Panc1 (cell line): ENCODE measurements at regions not wholly inside any gene's neighbourhood (a gene's known extent, or its start where the extent isn't known, plus 50 kb on each side); places are given as distances from the start of the nearest gene placed in this dataset.

Experiments used
- ATAC-seq: fragments of 200-7000 bp; cut with Tn5 transposase; 2 replicates; pipeline ENCODE4 v1.9.1; 2020; ENCODE audit warnings: mild to moderate bottlenecking, moderate library complexity
- BruUV-seq: library from RNA; stranded (reverse); fragments of 400-500 nt; replicated peaks from 2 replicates; lab custom pipeline; 2021; lab: Mats Ljungman, UMichigan
- CTCF ChIA-PET: fragments of 300-600 bp; sonication (Branson Sonifier 250); formaldehyde crosslinking; loops from one replicate; lab custom pipeline; 2022; ENCODE audit warnings: antibody characterized with exemption; lab: Charles Lee
- POLR2A ChIA-PET: fragments of 300-600 bp; sonication (Branson Sonifier 250); formaldehyde crosslinking; loops from one replicate; lab custom pipeline; 2022; ENCODE audit warnings: antibody characterized with exemption; lab: Charles Lee
- DNase-seq: peaks from one replicate; pipeline ENCODE4 v3.0.0-alpha.2; 2010; ENCODE audit warnings: low read depth, low spot score
- H3K27ac ChIP-seq: 2 replicates; pipeline ENCODE4 v1.5.1; 2011; ENCODE audit warnings: mild to moderate bottlenecking, low read length, inconsistent platforms
- H3K27me3 ChIP-seq: fragments of 200-500 bp; sonication (Bioruptor generic); 2 replicates; pipeline ENCODE4 v1.6.0; 2014; ENCODE audit warnings: low read length, inconsistent platforms; ENCODE audit not compliant: control insufficient read depth, insufficient read depth
- H3K36me3 ChIP-seq: fragments of 200-500 bp; sonication (Bioruptor generic); 2 replicates; pipeline ENCODE4 v1.5.1; 2014; ENCODE audit warnings: inconsistent platforms, mild to moderate bottlenecking, low read length, moderate library complexity; ENCODE audit not compliant: control insufficient read depth, insufficient read depth
- H3K4me1 ChIP-seq: 2 replicates; pipeline ENCODE4 v1.5.1; 2011; ENCODE audit warnings: inconsistent platforms, mild to moderate bottlenecking, low read length, moderate library complexity; ENCODE audit not compliant: control insufficient read depth, insufficient read depth
- H3K4me3 ChIP-seq, 2 experiments: 2 replicates each; pipeline ENCODE4 v1.5.1; 2011 to 2012; ENCODE audit warnings: low read depth in 2 of 2, low read length in 2 of 2, mild to moderate bottlenecking in 2 of 2, inconsistent platforms in 1 of 2, moderate library complexity in 1 of 2
- H3K9me3 ChIP-seq: fragments of 200-500 bp; sonication (Bioruptor generic); 2 replicates; pipeline ENCODE4 v1.5.1; 2014; ENCODE audit warnings: low read depth, mild to moderate bottlenecking, inconsistent platforms, low read length, moderate library complexity; ENCODE audit not compliant: control insufficient read depth, insufficient read depth
- POLR2AphosphoS5 ChIP-seq: IDR thresholded peaks from 2 replicates; pipeline ENCODE4 v1.6.1; 2012; ENCODE audit warnings: mild to moderate bottlenecking, low read depth, low read length, moderate library complexity
- REST ChIP-seq, 2 experiments: IDR thresholded peaks; 2 replicates each; pipeline ENCODE4 v1.6.1; 2011 to 2012; ENCODE audit warnings: low read depth in 2 of 2, control low read depth in 1 of 2, low read length in 1 of 2, mild to moderate bottlenecking in 1 of 2, moderate library complexity in 1 of 2; ENCODE audit not compliant: insufficient read depth in 1 of 2
- SIN3A ChIP-seq: IDR thresholded peaks from 2 replicates; pipeline ENCODE4 v1.6.1; 2012; ENCODE audit warnings: low read depth, mild to moderate bottlenecking, low read length, moderate library complexity, borderline replicate concordance; ENCODE audit not compliant: insufficient read depth
- TCF7L2 ChIP-seq: IDR thresholded peaks from 2 replicates; pipeline ENCODE4 v1.6.1; 2011; ENCODE audit warnings: mild to moderate bottlenecking, low read depth, low read length, inconsistent platforms
- in situ Hi-C: cut with HindIII; loops from 2 replicates; pipeline ENCODE4 v1.10.0; 2016; ENCODE audit warnings: low sequenced_read_pairs, low pct_unique_long_range_greater_than_20kb
- intact Hi-C: fragments of 100-400 bp; cut with micrococcal nuclease; formaldehyde crosslinking; loops from one replicate; pipeline ENCODE4 v1.10.0; 2022; ENCODE audit not compliant: unreplicated experiment
- TF ChIP-seq, protein P1 (sequence below): fragments of 450-650 bp; IDR thresholded peaks from 2 replicates; pipeline ENCODE4 v1.5.1; 2017; ENCODE audit warnings: mild to moderate bottlenecking

DNA sequence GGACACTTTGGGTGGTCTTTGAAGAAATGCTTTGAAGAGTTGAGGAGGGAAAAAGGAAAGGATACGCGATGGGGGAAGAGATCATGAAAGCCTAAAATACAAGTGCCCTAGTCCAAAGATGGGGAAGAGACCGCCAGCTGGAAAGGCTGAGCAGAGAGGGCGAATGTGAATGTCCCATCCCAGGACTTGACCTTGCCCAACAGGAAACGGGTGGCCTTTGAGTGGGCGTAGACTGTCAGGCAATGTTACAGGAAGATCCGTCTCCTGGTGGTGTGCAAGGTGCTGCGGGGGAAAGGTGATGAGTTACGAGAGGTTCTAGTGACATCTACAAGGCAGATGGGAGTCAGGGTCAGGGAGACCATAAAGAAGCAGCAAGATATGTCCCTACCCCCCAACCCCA lies 55.0 kb upstream of the TBXT start:
- H3K4me1 ChIP-seq: no peaks in the 10 kb centered on the region
- H3K4me3 ChIP-seq: no peak overlapping the region
- intact Hi-C loops: no loop called here
- H3K27me3 ChIP-seq: peaks cover 8% of the 10 kb centered on the region
- ChIA-PET CTCF (no interaction called here), POLR2A (no interaction called here)
- no peaks in the 10 kb centered on the region for H3K9me3 ChIP-seq
- ATAC-seq (no peak), DNase-seq (no peak)
- TF ChIP-seq, protein P1, sequence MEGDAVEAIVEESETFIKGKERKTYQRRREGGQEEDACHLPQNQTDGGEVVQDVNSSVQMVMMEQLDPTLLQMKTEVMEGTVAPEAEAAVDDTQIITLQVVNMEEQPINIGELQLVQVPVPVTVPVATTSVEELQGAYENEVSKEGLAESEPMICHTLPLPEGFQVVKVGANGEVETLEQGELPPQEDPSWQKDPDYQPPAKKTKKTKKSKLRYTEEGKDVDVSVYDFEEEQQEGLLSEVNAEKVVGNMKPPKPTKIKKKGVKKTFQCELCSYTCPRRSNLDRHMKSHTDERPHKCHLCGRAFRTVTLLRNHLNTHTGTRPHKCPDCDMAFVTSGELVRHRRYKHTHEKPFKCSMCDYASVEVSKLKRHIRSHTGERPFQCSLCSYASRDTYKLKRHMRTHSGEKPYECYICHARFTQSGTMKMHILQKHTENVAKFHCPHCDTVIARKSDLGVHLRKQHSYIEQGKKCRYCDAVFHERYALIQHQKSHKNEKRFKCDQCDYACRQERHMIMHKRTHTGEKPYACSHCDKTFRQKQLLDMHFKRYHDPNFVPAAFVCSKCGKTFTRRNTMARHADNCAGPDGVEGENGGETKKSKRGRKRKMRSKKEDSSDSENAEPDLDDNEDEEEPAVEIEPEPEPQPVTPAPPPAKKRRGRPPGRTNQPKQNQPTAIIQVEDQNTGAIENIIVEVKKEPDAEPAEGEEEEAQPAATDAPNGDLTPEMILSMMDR: no peak
- TF ChIP-seq REST (IDR thresholded peaks at IDR 0.05; ENCODE audit: insufficient read depth in 1 of 2, low read depth in 2 of 2, low read length in 1 of 2) (no peak), POLR2AphosphoS5 (no peak), SIN3A (no peak), TCF7L2 (no peak)
- in situ Hi-C loops: no loop called here
- H3K36me3 ChIP-seq: no peaks in the 10 kb centered on the region
- H3K27ac ChIP-seq: no peak overlapping the region
- BruUV-seq: no TSS peak

DNA sequence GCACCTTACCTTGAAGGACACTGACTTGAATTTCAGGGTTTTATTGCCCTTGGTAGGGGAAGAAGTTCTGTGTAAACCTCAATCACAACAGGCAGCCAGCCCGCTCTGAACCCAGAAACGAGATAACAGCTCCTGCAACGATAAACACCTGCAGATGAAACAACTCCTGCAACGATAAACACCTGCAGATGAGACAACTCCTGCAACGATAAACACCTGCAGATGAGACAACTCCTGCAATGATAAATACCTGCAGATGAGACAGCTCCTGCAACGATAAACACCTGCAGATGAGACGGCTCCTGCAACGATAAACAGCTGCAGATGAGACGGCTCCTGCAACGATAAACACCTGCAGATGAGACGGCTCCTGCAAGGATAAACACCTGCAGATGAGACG lies 54.0 kb upstream of the TBXT start:
- no TSS peak for BruUV-seq
- TF ChIP-seq SIN3A: no peak
- TF ChIP-seq, protein P1: no peak
- no peak for TF ChIP-seq REST (IDR thresholded peaks at IDR 0.05; ENCODE audit: insufficient read depth in 1 of 2, low read depth in 2 of 2, low read length in 1 of 2)
- TF ChIP-seq TCF7L2: no peak
- TF ChIP-seq POLR2AphosphoS5: no peak
- no peaks in the 10 kb centered on the region for H3K9me3 ChIP-seq
- in situ Hi-C loops (no loop called here), intact Hi-C loops (no loop called here)
- ATAC-seq (no peak), DNase-seq (no peak)
- H3K4me3 ChIP-seq: no peak overlapping the region
- ChIA-PET POLR2A (no interaction called here), CTCF (no interaction called here)
- peaks cover 2% of the 10 kb centered on the region for H3K27me3 ChIP-seq
- no peaks in the 10 kb centered on the region for H3K36me3 ChIP-seq
- no peak overlapping the region for H3K27ac ChIP-seq
- no peaks in the 10 kb centered on the region for H3K4me1 ChIP-seq
